GM23338 (cell line): ENCODE measurements at regions not wholly inside any gene's neighbourhood (a gene's known extent, or its start where the extent isn't known, plus 50 kb on each side); places are given as distances from the start of the nearest gene placed in this dataset.
A peak's percentile ranks its signal among the peaks of the same experiment; 100 is the strongest.

ENCODE experiments used
- ATAC-seq: fragments of 200-7000 bp; cut with Tn5 transposase; 3 replicates; pipeline ENCODE4 v1.9.1; 2020
- DNase-seq: peaks from one replicate; pipeline ENCODE4 v3.0.0-alpha.2; 2015; ENCODE audit warnings: low spot score
- H2AFZ ChIP-seq: fragments of 200-600 bp; sonication (generic); 2 replicates; pipeline ENCODE4 v1.8.0; 2016; ENCODE audit warnings: antibody characterized with exemption, mild to moderate bottlenecking, moderate library complexity
- H3F3A ChIP-seq: fragments of 200-600 bp; sonication (generic); replicated peaks from 2 replicates; pipeline ENCODE4 v1.8.0; 2017; ENCODE audit warnings: antibody characterized with exemption, mixed run types, low read depth
- H3K27ac ChIP-seq: fragments of 200-600 bp; sonication (generic); 2 replicates; pipeline ENCODE4 v1.6.1; 2016; ENCODE audit warnings: low read depth
- H3K27me3 ChIP-seq: fragments of 200-600 bp; sonication (generic); 2 replicates; pipeline ENCODE4 v1.8.0; 2016; ENCODE audit warnings: mild to moderate bottlenecking, mixed run types, moderate library complexity; ENCODE audit not compliant: insufficient read depth
- H3K36me3 ChIP-seq: fragments of 200-600 bp; sonication (generic); 2 replicates; pipeline ENCODE4 v1.8.0; 2016; ENCODE audit warnings: mild to moderate bottlenecking; ENCODE audit not compliant: insufficient read depth
- H3K4me1 ChIP-seq: fragments of 200-600 bp; sonication (generic); 2 replicates; pipeline ENCODE4 v1.8.0; 2016; ENCODE audit warnings: mild to moderate bottlenecking, moderate library complexity; ENCODE audit not compliant: insufficient read depth
- H3K4me2 ChIP-seq: fragments of 200-600 bp; sonication (generic); 2 replicates; pipeline ENCODE4 v1.7.1; 2017; ENCODE audit warnings: mixed run types
- H3K4me3 ChIP-seq: fragments of 200-600 bp; sonication (generic); 2 replicates; pipeline ENCODE4 v1.6.1; 2016; ENCODE audit warnings: mixed run types
- H3K79me2 ChIP-seq: fragments of 200-600 bp; sonication (generic); replicated peaks from 2 replicates; pipeline ENCODE4 v1.8.0; 2017; ENCODE audit warnings: mild to moderate bottlenecking; ENCODE audit not compliant: insufficient read depth
- H3K9me2 ChIP-seq: fragments of 200-600 bp; sonication (generic); 2 replicates; pipeline ENCODE4 v1.8.0; 2017; ENCODE audit not compliant: insufficient read depth
- H4K20me1 ChIP-seq: fragments of 200-600 bp; sonication (generic); replicated peaks from 2 replicates; pipeline ENCODE4 v1.8.0; 2017; ENCODE audit warnings: mild to moderate bottlenecking; ENCODE audit not compliant: insufficient read depth
- H3K27ac Mint-ChIP-seq: 2 replicates; pipeline ENCODE4 v1.8.0; 2020; ENCODE audit warnings: inconsistent platforms, mild to moderate bottlenecking, moderate library complexity, mixed read lengths
- H3K27me3 Mint-ChIP-seq: 3 replicates; pipeline ENCODE4 v1.8.0; 2022; ENCODE audit warnings: low read depth, mild to moderate bottlenecking, moderate library complexity, mixed read lengths, inconsistent platforms; ENCODE audit not compliant: insufficient read depth, poor library complexity
- H3K36me3 Mint-ChIP-seq: 3 replicates; pipeline ENCODE4 v1.8.0; 2021; ENCODE audit warnings: low read depth, mild to moderate bottlenecking, inconsistent platforms, moderate library complexity, mixed read lengths
- H3K4me1 Mint-ChIP-seq: 3 replicates; pipeline ENCODE4 v1.8.0; 2020; ENCODE audit warnings: mild to moderate bottlenecking, inconsistent platforms, mixed read lengths
- H3K4me3 Mint-ChIP-seq: 3 replicates; pipeline ENCODE4 v1.8.0; 2021; ENCODE audit warnings: moderate library complexity, mild to moderate bottlenecking, inconsistent platforms, mixed read lengths
- H3K9me3 Mint-ChIP-seq: 3 replicates; pipeline ENCODE4 v1.8.0; 2020; ENCODE audit warnings: moderate library complexity, mild to moderate bottlenecking, inconsistent platforms, mixed read lengths
- CREB1 ChIP-seq: fragments of 250-450 bp; sonication (Bioruptor Pico); IDR thresholded peaks from 2 replicates; pipeline ENCODE4 v1.5.0; 2020; ENCODE audit warnings: low read depth, mild to moderate bottlenecking, moderate library complexity
- CTCF ChIP-seq, 2 experiments: fragments of 200-600 bp in 1 of 2; sonication (generic) in 1 of 2; conservative IDR thresholded peaks; 2 replicates each; pipeline versions ENCODE4 v1.5.1 to v1.6.1; 2016 to 2017; ENCODE audit warnings: antibody characterized with exemption in 2 of 2, low read depth in 2 of 2, mild to moderate bottlenecking in 2 of 2, moderate library complexity in 1 of 2
- ETS1 ChIP-seq: IDR thresholded peaks from 2 replicates; pipeline ENCODE4 v1.6.1; 2016; ENCODE audit warnings: antibody characterized with exemption
- EZH2 ChIP-seq: fragments of 200-600 bp; sonication (generic); IDR thresholded peaks from one replicate; pipeline ENCODE4 v1.8.0; 2017; ENCODE audit warnings: antibody characterized with exemption, mild to moderate bottlenecking, low read depth; ENCODE audit not compliant: unreplicated experiment
- EZH2phosphoT487 ChIP-seq: fragments of 200-600 bp; sonication (generic); IDR thresholded peaks from one replicate; pipeline ENCODE4 v1.8.1; 2018; ENCODE audit warnings: antibody characterized with exemption; ENCODE audit not compliant: unreplicated experiment
- JUNB ChIP-seq: IDR thresholded peaks from one replicate; pipeline ENCODE4 v1.6.1; 2016; ENCODE audit warnings: antibody characterized with exemption; ENCODE audit not compliant: unreplicated experiment
- NANOG ChIP-seq: IDR thresholded peaks from 2 replicates; pipeline ENCODE4 v1.6.1; 2016; ENCODE audit warnings: antibody characterized with exemption, borderline replicate concordance
- POLR2AphosphoS5 ChIP-seq: IDR thresholded peaks from 2 replicates; pipeline ENCODE4 v1.6.1; 2016; ENCODE audit warnings: antibody characterized with exemption, low read depth
- REST ChIP-seq: IDR thresholded peaks from one replicate; pipeline ENCODE4 v1.6.1; 2018; ENCODE audit warnings: antibody characterized with exemption; ENCODE audit not compliant: unreplicated experiment
- STAT1 ChIP-seq: IDR thresholded peaks from one replicate; pipeline ENCODE4 v1.6.1; 2016; ENCODE audit warnings: antibody characterized with exemption; ENCODE audit not compliant: unreplicated experiment
- ZNF114 ChIP-seq: fragments of 250-450 bp; sonication (Bioruptor Pico); IDR thresholded peaks from 2 replicates; pipeline ENCODE4 v1.5.0; 2020; ENCODE audit warnings: mild to moderate bottlenecking, moderate library complexity
- ZNF331 ChIP-seq: fragments of 250-450 bp; sonication (Bioruptor Pico); IDR thresholded peaks from 2 replicates; pipeline ENCODE4 v1.5.0; 2020; ENCODE audit warnings: low read depth, mild to moderate bottlenecking, moderate library complexity
- ZNF462 ChIP-seq: fragments of 250-450 bp; sonication (Bioruptor Pico); IDR thresholded peaks from 2 replicates; pipeline ENCODE4 v1.5.0; 2020; ENCODE audit warnings: mild to moderate bottlenecking, moderate library complexity

- H3K4me1 ChIP-seq, result peaks cover 5% of the 10 kb centered on the region; the same call in 1 of the 2 replicates
- no peak overlapping the region for H2AFZ ChIP-seq
- no peaks in the 10 kb centered on the region for H3K79me2 ChIP-seq
- no peaks in the 10 kb centered on the region for H4K20me1 ChIP-seq
- Mint-ChIP-seq H3K27ac (no peak overlapping the region; the same call in 1 of the 2 replicates), H3K9me3 (peaks cover 2% of the 10 kb centered on the region; the same call in 1 of the 3 replicates), H3K4me3 (no peak overlapping the region), H3K4me1 (peaks cover 11% of the 10 kb centered on the region), H3K36me3 (no peaks in the 10 kb centered on the region), H3K27me3 (peaks cover 3% of the 10 kb centered on the region)
- H3K36me3 ChIP-seq, result no peaks in the 10 kb centered on the region
- no peaks in the 10 kb centered on the region for H3F3A ChIP-seq
- TF ChIP-seq NANOG (no peak), ETS1 (no peak), ZNF462 (no peak), CREB1 (CRISPR knock-in tag) (no peak), POLR2AphosphoS5 (no peak), EZH2 (no peak), REST (no peak), CTCF (conservative IDR thresholded peaks at IDR 0.05; ENCODE audit: low read depth in 2 of 2) (no peak), ZNF331 (no peak), STAT1 (no peak), JUNB (no peak), EZH2phosphoT487 (no peak), ZNF114 (CRISPR knock-in tag) (no peak)
- H3K4me3 ChIP-seq, result no peak overlapping the region
- DNase-seq (no peak), ATAC-seq (no peak)
- H3K27me3 ChIP-seq, result no peaks in the 10 kb centered on the region
- H3K4me2 ChIP-seq, result 0 out of 2 replicates have a peak overlapping the region, but pooled peaks have one; percentile 2
- H3K27ac ChIP-seq, result no peak overlapping the region
- peaks cover 8% of the 10 kb centered on the region; the same call in 1 of the 2 replicates for H3K9me2 ChIP-seq
These were observed 1069.0 kb downstream of the VRK1 start for GRCh38 chr14:97866195-97866594.
